IMR-90 (cell line): ENCODE measurements at regions not wholly inside any gene's neighbourhood (a gene's known extent, or its start where the extent isn't known, plus 50 kb on each side); places are given as distances from the start of the nearest gene placed in this dataset.

Source experiments
- ATAC-seq: fragments of 200-7000 bp; cut with Tn5 transposase; 2 replicates; pipeline ENCODE4 v1.9.1; 2020; ENCODE audit warnings: low read depth, mild to moderate bottlenecking, moderate library complexity
- BruUV-seq: library from RNA; stranded (reverse); fragments of 400-500 nt; replicated peaks from 2 replicates; lab custom pipeline; 2021; lab: Mats Ljungman, UMichigan
- CTCF ChIA-PET: fragments of 300-600 bp; formaldehyde crosslinking; extraction: SDS; loops from one replicate; lab custom pipeline; 2021; ENCODE audit warnings: antibody characterized with exemption; lab: Yijun Ruan, JAX
- POLR2A ChIA-PET: fragments of 300-600 bp; sonication (Branson Sonifier 250); formaldehyde crosslinking; loops from one replicate; lab custom pipeline; 2022; ENCODE audit warnings: antibody characterized with exemption; ENCODE audit not compliant: unreplicated experiment; lab: Charles Lee
- DNase-seq: peaks from one replicate; pipeline ENCODE4 v3.0.0; 2013
- H2AFZ ChIP-seq: replicated peaks from 2 replicates; pipeline ENCODE3; 2013; ENCODE audit warnings: low read length, mild to moderate bottlenecking; ENCODE audit not compliant: poor library complexity
- H2AK5ac ChIP-seq: 2 replicates; pipeline ENCODE4 v1.6.1; 2013; ENCODE audit warnings: low read depth, low read length, inconsistent platforms
- H2AK9ac ChIP-seq: replicated peaks from 2 replicates; pipeline ENCODE3; 2013; ENCODE audit warnings: mild to moderate bottlenecking, low read depth, low read length, moderate library complexity; ENCODE audit not compliant: poor library complexity
- H2BK120ac ChIP-seq: 2 replicates; pipeline ENCODE4 v1.6.1; 2013; ENCODE audit warnings: low read depth, low read length, inconsistent platforms
- H2BK15ac ChIP-seq: 3 replicates; pipeline ENCODE4 v1.6.1; 2013; ENCODE audit warnings: low read depth, low read length, inconsistent platforms
- H2BK20ac ChIP-seq: 2 replicates; pipeline ENCODE4 v1.6.1; 2013; ENCODE audit warnings: low read depth, mild to moderate bottlenecking, inconsistent platforms, low read length, moderate library complexity
- H2BK5ac ChIP-seq: 2 replicates; pipeline ENCODE4 v1.6.1; 2013; ENCODE audit warnings: mild to moderate bottlenecking, low read depth, low read length, inconsistent platforms; ENCODE audit not compliant: poor library complexity, severe bottlenecking
- H3K14ac ChIP-seq: replicated peaks from 2 replicates; pipeline ENCODE4 v1.6.1; 2013; ENCODE audit warnings: low read depth, low read length, inconsistent platforms
- H3K18ac ChIP-seq: 2 replicates; pipeline ENCODE4 v1.6.1; 2013; ENCODE audit warnings: low read depth, low read length, control low read depth
- H3K23ac ChIP-seq: 2 replicates; pipeline ENCODE4 v1.6.1; 2013; ENCODE audit warnings: low read depth, low read length, inconsistent platforms
- H3K27ac ChIP-seq: 2 replicates; pipeline ENCODE4 v1.5.1; 2013; ENCODE audit warnings: mild to moderate bottlenecking, control low read depth, low read length; ENCODE audit not compliant: insufficient read depth
- H3K27me3 ChIP-seq: 2 replicates; pipeline ENCODE4 v1.6.1; 2013; ENCODE audit warnings: low read length; ENCODE audit not compliant: control insufficient read depth, insufficient read depth
- H3K36me3 ChIP-seq: 2 replicates; pipeline ENCODE4 v1.6.1; 2013; ENCODE audit warnings: low read length, mixed read lengths; ENCODE audit not compliant: control insufficient read depth, insufficient read depth
- H3K4ac ChIP-seq: 2 replicates; pipeline ENCODE4 v1.6.1; 2013; ENCODE audit warnings: low read depth, low read length, inconsistent platforms
- H3K4me1 ChIP-seq: 2 replicates; pipeline ENCODE4 v1.6.1; 2013; ENCODE audit warnings: low read length, mixed read lengths; ENCODE audit not compliant: control insufficient read depth, insufficient read depth
- H3K4me2 ChIP-seq: 2 replicates; pipeline ENCODE4 v1.6.1; 2013; ENCODE audit warnings: low read depth, mild to moderate bottlenecking, control low read depth, low read length, moderate library complexity
- H3K4me3 ChIP-seq: 2 replicates; pipeline ENCODE4 v1.5.1; 2013; ENCODE audit warnings: low read depth, mild to moderate bottlenecking, control low read depth, low read length, moderate library complexity; ENCODE audit not compliant: insufficient read depth
- H3K56ac ChIP-seq: 2 replicates; pipeline ENCODE4 v1.6.1; 2013; ENCODE audit warnings: low read length, inconsistent platforms; ENCODE audit not compliant: insufficient read depth; ENCODE audit errors: extremely low read depth
- H3K79me1 ChIP-seq, 2 experiments: 2 replicates each; pipeline ENCODE4 v1.6.1; 2013; ENCODE audit warnings: low read length in 2 of 2, inconsistent platforms in 1 of 2, low read depth in 1 of 2
- H3K9ac ChIP-seq: 2 replicates; pipeline ENCODE4 v1.6.1; 2013; ENCODE audit warnings: low read depth, low read length, control low read depth
- H3K9me1 ChIP-seq: 2 replicates; pipeline ENCODE4 v1.6.1; 2013; ENCODE audit warnings: low read length, inconsistent platforms; ENCODE audit not compliant: insufficient read depth
- H3K9me3 ChIP-seq: 2 replicates; pipeline ENCODE4 v1.6.1; 2013; ENCODE audit warnings: low read length; ENCODE audit not compliant: control insufficient read depth, insufficient read depth
- H4K20me1 ChIP-seq: 2 replicates; pipeline ENCODE4 v1.6.1; 2013; ENCODE audit warnings: low read length, inconsistent platforms; ENCODE audit not compliant: insufficient read depth
- H4K5ac ChIP-seq: 2 replicates; pipeline ENCODE4 v1.6.1; 2013; ENCODE audit warnings: mild to moderate bottlenecking, low read depth, low read length, control low read depth
- H4K8ac ChIP-seq, 2 experiments: 2 replicates each; pipeline ENCODE4 v1.6.1; 2013; ENCODE audit warnings: low read depth in 2 of 2, low read length in 2 of 2, control low read depth in 1 of 2, inconsistent platforms in 1 of 2
- H4K91ac ChIP-seq: 2 replicates; pipeline ENCODE4 v1.6.1; 2013; ENCODE audit warnings: low read depth, low read length, inconsistent platforms; ENCODE audit not compliant: insufficient read depth
- BHLHE40 ChIP-seq: fragments of 150-350 bp; IDR thresholded peaks from 2 replicates; pipeline ENCODE4 v1.6.1; 2016; ENCODE audit warnings: mild to moderate bottlenecking, low read depth, low read length
- CEBPB ChIP-seq: IDR thresholded peaks from 2 replicates; pipeline ENCODE4 v1.6.1; 2012; ENCODE audit warnings: low read depth, low read length, improper control_type of control experiment
- CTCF ChIP-seq: conservative IDR thresholded peaks from 2 replicates; pipeline ENCODE4 v1.5.1; 2012; ENCODE audit warnings: mild to moderate bottlenecking, low read depth, low read length, improper control_type of control experiment
- ELK1 ChIP-seq: fragments of 150-350 bp; IDR thresholded peaks from 2 replicates; pipeline ENCODE4 v1.6.1; 2016; ENCODE audit warnings: low read depth, mild to moderate bottlenecking, low read length, moderate library complexity, borderline replicate concordance
- FOS ChIP-seq: fragments of 150-350 bp; IDR thresholded peaks from 2 replicates; pipeline ENCODE4 v1.6.1; 2016; ENCODE audit warnings: low read depth, low read length
- MAFK ChIP-seq: IDR thresholded peaks from 2 replicates; pipeline ENCODE4 v1.6.1; 2012; ENCODE audit warnings: low read depth, low read length, improper control_type of control experiment
- MAZ ChIP-seq: IDR thresholded peaks from 2 replicates; pipeline ENCODE4 v1.6.1; 2012; ENCODE audit warnings: low read depth, mild to moderate bottlenecking, low read length, improper control_type of control experiment, moderate library complexity, borderline replicate concordance
- MXI1 ChIP-seq: IDR thresholded peaks from 2 replicates; pipeline ENCODE4 v1.6.1; 2012; ENCODE audit warnings: low read depth, mild to moderate bottlenecking, low read length, moderate library complexity, borderline replicate concordance
- POLR2A ChIP-seq: IDR thresholded peaks from 2 replicates; pipeline ENCODE4 v1.6.1; 2012; ENCODE audit warnings: mild to moderate bottlenecking, low read depth, low read length
- RAD21 ChIP-seq: IDR thresholded peaks from 2 replicates; pipeline ENCODE4 v1.6.1; 2012; ENCODE audit warnings: low read length, improper control_type of control experiment
- RCOR1 ChIP-seq: IDR thresholded peaks from 2 replicates; pipeline ENCODE4 v1.6.1; 2012; ENCODE audit warnings: mild to moderate bottlenecking, low read length, improper control_type of control experiment; ENCODE audit not compliant: insufficient replicate concordance
- RFX5 ChIP-seq: IDR thresholded peaks from 2 replicates; pipeline ENCODE4 v1.8.0; 2012; ENCODE audit warnings: low read depth, mild to moderate bottlenecking, low read length, moderate library complexity
- SMC3 ChIP-seq: fragments of 150-350 bp; IDR thresholded peaks from 2 replicates; pipeline ENCODE4 v1.6.1; 2016; ENCODE audit warnings: low read depth, mild to moderate bottlenecking, antibody characterized with exemption, low read length, moderate library complexity
- WGBS, 2 experiments: methylation state at CpG; one replicate each; pipeline versions ENCODE4 v1.1.5 to v1.1.7; 2013; ENCODE audit warnings: missing lambda C conversion rate in 2 of 2; ENCODE audit not compliant: insufficient read length in 1 of 2; ENCODE audit errors: extremely low coverage in 2 of 2; 5-methylcytosine and 5-hydroxymethylcytosine counted together
- dilution Hi-C: fragments of 300-500 bp; cut with HindIII; formaldehyde crosslinking; loops from one replicate; pipeline ENCODE4 v1.14.3; 2018; ENCODE audit warnings: low sequenced_read_pairs; ENCODE audit not compliant: unreplicated experiment
- in situ Hi-C: fragments of 300-500 bp; cut with MboI; formaldehyde crosslinking; loops from 3 replicates; pipeline ENCODE4 v1.14.3; 2019; ENCODE audit warnings: low sequenced_read_pairs, inconsistent platforms, mixed read lengths
- intact Hi-C: fragments of 100-400 bp; cut with micrococcal nuclease; formaldehyde crosslinking; loops from 2 replicates; pipeline ENCODE4 v1.10.0; 2022

GRCh38 chr6:67886840-67887292 is 748.2 kb upstream of the ADGRB3 start:
- H3K9me3 ChIP-seq = peaks cover 17% of the 10 kb centered on the region
- ChIA-PET CTCF (no interaction called here), POLR2A (no interaction called here)
- H3K56ac ChIP-seq = no peak overlapping the region
- no peak overlapping the region for H2AFZ ChIP-seq
- H3K18ac ChIP-seq = no peak overlapping the region
- intact Hi-C loops = no loop called here
- ATAC-seq (no peak), DNase-seq (no peak)
- no peak overlapping the region for H4K8ac ChIP-seq
- no peak overlapping the region for H2BK20ac ChIP-seq
- no peaks in the 10 kb centered on the region for H4K20me1 ChIP-seq
- no peak overlapping the region for H3K4me2 ChIP-seq
- H3K79me1 ChIP-seq = no peaks in the 10 kb centered on the region
- H2BK120ac ChIP-seq = no peak overlapping the region
- in situ Hi-C loops = no loop called here
- H2AK5ac ChIP-seq = no peak overlapping the region
- dilution Hi-C loops = no loop called here
- TF ChIP-seq CTCF = no peak
- no peak for TF ChIP-seq POLR2A
- TF ChIP-seq SMC3 = no peak
- no peak for TF ChIP-seq MXI1
- TF ChIP-seq RAD21 = no peak
- no peak for TF ChIP-seq MAFK
- TF ChIP-seq FOS = no peak
- no peak for TF ChIP-seq RCOR1
- TF ChIP-seq RFX5 = no peak
- TF ChIP-seq CEBPB = no peak
- TF ChIP-seq MAZ = no peak
- TF ChIP-seq ELK1 = no peak
- no peak for TF ChIP-seq BHLHE40
- H3K4ac ChIP-seq = no peak overlapping the region
- no peak overlapping the region for H2BK15ac ChIP-seq
- H3K27me3 ChIP-seq = no peaks in the 10 kb centered on the region
- H3K23ac ChIP-seq = no peak overlapping the region
- no peak overlapping the region for H2BK5ac ChIP-seq
- no peaks in the 10 kb centered on the region for H3K9me1 ChIP-seq
- 100% methylated on average over 1 of the region's 23 CpGs; no CpG with 5 or more reads in 1 of the 2 experiments for WGBS, 2 experiments
- H3K4me3 ChIP-seq = no peak overlapping the region
- no peak overlapping the region for H3K27ac ChIP-seq
- no TSS peak for BruUV-seq
- H3K14ac ChIP-seq = no peak overlapping the region
- H3K4me1 ChIP-seq = no peaks in the 10 kb centered on the region
- no peak overlapping the region for H3K9ac ChIP-seq
- no peak overlapping the region for H4K5ac ChIP-seq
- no peak overlapping the region for H2AK9ac ChIP-seq
- no peak overlapping the region for H4K91ac ChIP-seq
- H3K36me3 ChIP-seq = no peaks in the 10 kb centered on the region
